Loucy (cell line): ENCODE measurements at regions not wholly inside any gene's neighbourhood (a gene's known extent, or its start where the extent isn't known, plus 50 kb on each side); places are given as distances from the start of the nearest gene placed in this dataset.

Experiments used
- EZH2phosphoT487 ChIP-seq: fragments of 200-600 bp; IDR thresholded peaks from 2 replicates; pipeline ENCODE4 v1.6.1; 2018; ENCODE audit warnings: antibody characterized with exemption, mild to moderate bottlenecking, moderate library complexity, borderline replicate concordance
- TF ChIP-seq, protein P1 (sequence below): fragments of 200-600 bp; sonication (generic); conservative IDR thresholded peaks from 2 replicates; pipeline ENCODE4 v1.5.1; 2014; ENCODE audit warnings: mild to moderate bottlenecking, antibody characterized with exemption, low read length

DNA sequence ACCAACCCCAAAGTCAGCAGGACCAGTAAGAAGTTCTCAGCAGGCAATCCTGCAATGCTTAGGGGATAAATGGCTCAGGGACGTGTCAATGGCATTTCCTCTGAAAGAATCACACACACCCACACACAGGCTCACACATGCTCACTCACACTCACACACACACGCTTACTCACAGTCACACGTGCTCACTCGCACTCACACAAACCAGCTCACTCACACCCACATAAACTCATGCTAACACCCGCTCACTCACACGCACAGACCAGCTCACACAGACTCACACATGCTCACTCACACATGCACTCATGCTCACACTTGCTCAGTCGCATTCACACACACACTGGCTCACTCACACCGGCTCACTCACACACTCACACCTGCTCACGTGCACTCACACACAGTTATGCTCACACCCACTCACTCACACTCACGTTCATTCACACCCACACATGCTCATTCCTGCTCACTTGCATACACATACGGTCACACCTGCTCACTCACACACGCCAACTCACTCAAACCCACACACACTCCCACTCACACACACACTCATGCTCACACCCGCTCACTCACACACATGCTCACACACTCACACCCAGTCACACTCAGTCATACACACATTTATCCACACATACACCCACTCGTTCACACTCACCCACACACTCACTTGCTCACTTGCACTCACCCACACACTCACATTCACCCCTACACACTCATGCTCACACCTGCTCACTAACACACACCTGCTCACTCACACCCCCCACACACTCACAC is 436.8 kb downstream of the BCL11B start:
- TF ChIP-seq, protein P1, sequence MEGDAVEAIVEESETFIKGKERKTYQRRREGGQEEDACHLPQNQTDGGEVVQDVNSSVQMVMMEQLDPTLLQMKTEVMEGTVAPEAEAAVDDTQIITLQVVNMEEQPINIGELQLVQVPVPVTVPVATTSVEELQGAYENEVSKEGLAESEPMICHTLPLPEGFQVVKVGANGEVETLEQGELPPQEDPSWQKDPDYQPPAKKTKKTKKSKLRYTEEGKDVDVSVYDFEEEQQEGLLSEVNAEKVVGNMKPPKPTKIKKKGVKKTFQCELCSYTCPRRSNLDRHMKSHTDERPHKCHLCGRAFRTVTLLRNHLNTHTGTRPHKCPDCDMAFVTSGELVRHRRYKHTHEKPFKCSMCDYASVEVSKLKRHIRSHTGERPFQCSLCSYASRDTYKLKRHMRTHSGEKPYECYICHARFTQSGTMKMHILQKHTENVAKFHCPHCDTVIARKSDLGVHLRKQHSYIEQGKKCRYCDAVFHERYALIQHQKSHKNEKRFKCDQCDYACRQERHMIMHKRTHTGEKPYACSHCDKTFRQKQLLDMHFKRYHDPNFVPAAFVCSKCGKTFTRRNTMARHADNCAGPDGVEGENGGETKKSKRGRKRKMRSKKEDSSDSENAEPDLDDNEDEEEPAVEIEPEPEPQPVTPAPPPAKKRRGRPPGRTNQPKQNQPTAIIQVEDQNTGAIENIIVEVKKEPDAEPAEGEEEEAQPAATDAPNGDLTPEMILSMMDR, result no peak
- TF ChIP-seq EZH2phosphoT487, result no peak
